Stimulated activated CD8-positive, alpha-beta memory T cell treated with anti-CD3 and anti-CD28 coated beads, Interleukin-12 subunit alpha, Interleukin-12 subunit beta, amount 100 ng/mL, for 4 hours (primary cell): ENCODE measurements at regions not wholly inside any gene's neighbourhood (a gene's known extent, or its start where the extent isn't known, plus 50 kb on each side); places are given as distances from the start of the nearest gene placed in this dataset.

Experiments
- DNase-seq: peaks from one replicate; pipeline ENCODE4 v3.0.0-alpha.2; 2020; ENCODE audit warnings: low read depth

- no peak for DNase-seq
Observed at GRCh38 chr1:56417646-56418045, 161.7 kb downstream of the PLPP3 start.

- no peak for DNase-seq
Observed at GRCh38 chr1:56416495-56416894, 162.9 kb downstream of the PLPP3 start.

GRCh38 chr1:56415720-56416119 is 163.6 kb downstream of the PLPP3 start:
- no peak for DNase-seq

GRCh38 chr1:56415258-56415657 is 164.1 kb downstream of the PLPP3 start:
- DNase-seq, result no peak

- no peak for DNase-seq
Observed at GRCh38 chr1:56414728-56415224, 164.6 kb downstream of the PLPP3 start.

- no peak for DNase-seq
Observed at GRCh38 chr1:56413671-56414199, 165.6 kb downstream of the PLPP3 start.

- DNase-seq, result no peak
Observed at GRCh38 chr1:56411484-56412180, 167.7 kb downstream of the PLPP3 start.

- no peak for DNase-seq
Observed at GRCh38 chr1:56411021-56411420, 168.3 kb downstream of the PLPP3 start.

GRCh38 chr1:56410405-56410804 is 169.0 kb downstream of the PLPP3 start:
- no peak for DNase-seq

- no peak for DNase-seq
Observed at GRCh38 chr1:56409112-56409691, 170.2 kb downstream of the PLPP3 start.

GRCh38 chr1:56406821-56407220 is 172.5 kb downstream of the PLPP3 start:
- no peak for DNase-seq

- no peak for DNase-seq
Observed at GRCh38 chr1:56404561-56405030, 174.8 kb downstream of the PLPP3 start.

GRCh38 chr1:56404066-56404465 is 175.3 kb downstream of the PLPP3 start:
- no peak for DNase-seq

- DNase-seq, result no peak
Observed at GRCh38 chr1:56403321-56403720, 176.0 kb downstream of the PLPP3 start.

- no peak for DNase-seq
Observed at GRCh38 chr1:56401191-56401590, 178.2 kb downstream of the PLPP3 start.

GRCh38 chr1:56400526-56400925 is 178.8 kb downstream of the PLPP3 start:
- DNase-seq, result no peak

- no peak for DNase-seq
Observed at GRCh38 chr1:56399795-56400194, 179.6 kb downstream of the PLPP3 start.

GRCh38 chr1:56399326-56399725 is 180.0 kb downstream of the PLPP3 start:
- no peak for DNase-seq

- no peak for DNase-seq
Observed at GRCh38 chr1:56397811-56398231, 181.5 kb downstream of the PLPP3 start.

GRCh38 chr1:56397409-56397808 is 182.0 kb downstream of the PLPP3 start:
- no peak for DNase-seq

GRCh38 chr1:56396581-56396980 is 182.8 kb downstream of the PLPP3 start:
- DNase-seq, result no peak

- DNase-seq, result no peak
Observed at GRCh38 chr1:56395776-56396175, 183.6 kb downstream of the PLPP3 start.

GRCh38 chr1:56394298-56394697 is 185.1 kb downstream of the PLPP3 start:
- DNase-seq, result no peak
